DOHH2 (cell line): ENCODE measurements at regions not wholly inside any gene's neighbourhood (a gene's known extent, or its start where the extent isn't known, plus 50 kb on each side); places are given as distances from the start of the nearest gene placed in this dataset.

Source experiments
- H3F3A ChIP-seq: fragments of 200-600 bp; sonication (generic), shearing (Covaris generic); 2 replicates; pipeline ENCODE4 v1.6.0; 2016; ENCODE audit warnings: antibody characterized with exemption, mild to moderate bottlenecking; ENCODE audit not compliant: control insufficient read depth, insufficient read depth
- H3K27ac ChIP-seq: fragments of 200-600 bp; sonication (generic); 2 replicates; pipeline ENCODE4 v1.5.1; 2014; ENCODE audit warnings: low read depth, mild to moderate bottlenecking, low read length, moderate library complexity
- H3K27me3 ChIP-seq: fragments of 200-600 bp; sonication (generic); 2 replicates; pipeline ENCODE4 v1.6.1; 2014; ENCODE audit warnings: mild to moderate bottlenecking, low read length, mixed read lengths; ENCODE audit not compliant: control insufficient read depth
- H3K36me3 ChIP-seq: fragments of 200-600 bp; sonication (generic); 2 replicates; pipeline ENCODE4 v1.6.1; 2014; ENCODE audit warnings: mild to moderate bottlenecking, low read length, moderate library complexity, mixed read lengths; ENCODE audit not compliant: control insufficient read depth
- H3K4me1 ChIP-seq: fragments of 200-600 bp; sonication (generic); 2 replicates; pipeline ENCODE4 v1.6.1; 2014; ENCODE audit warnings: mild to moderate bottlenecking, low read length, mixed read lengths; ENCODE audit not compliant: control insufficient read depth
- H3K4me2 ChIP-seq: fragments of 200-600 bp; sonication (generic); 2 replicates; pipeline ENCODE4 v1.6.0; 2014; ENCODE audit warnings: mild to moderate bottlenecking, low read length, moderate library complexity
- H3K4me3 ChIP-seq: fragments of 200-600 bp; sonication (generic); 2 replicates; pipeline ENCODE4 v1.5.1; 2014; ENCODE audit warnings: mild to moderate bottlenecking, low read length, mixed read lengths
- H3K79me2 ChIP-seq: fragments of 200-600 bp; sonication (generic); 2 replicates; pipeline ENCODE4 v1.6.1; 2014; ENCODE audit warnings: mild to moderate bottlenecking, low read length, mixed read lengths; ENCODE audit not compliant: control insufficient read depth
- H3K9me2 ChIP-seq: fragments of 200-600 bp; sonication (generic); replicated peaks from 2 replicates; pipeline ENCODE4 v1.6.1; 2014; ENCODE audit warnings: mild to moderate bottlenecking, low read length, mixed read lengths; ENCODE audit not compliant: control insufficient read depth
- H3K9me3 ChIP-seq: fragments of 200-600 bp; sonication (generic); 2 replicates; pipeline ENCODE4 v1.6.1; 2014; ENCODE audit warnings: antibody characterized with exemption, low read length, mixed read lengths; ENCODE audit not compliant: control insufficient read depth, insufficient read depth
- H4K20me1 ChIP-seq: fragments of 200-600 bp; sonication (generic); 2 replicates; pipeline ENCODE4 v1.6.0; 2014; ENCODE audit warnings: low read depth, mild to moderate bottlenecking, antibody characterized with exemption, low read length, moderate library complexity; ENCODE audit not compliant: control insufficient read depth, insufficient read depth
- EZH2phosphoT487 ChIP-seq: fragments of 200-600 bp; sonication (generic); IDR thresholded peaks from 2 replicates; pipeline ENCODE4 v1.6.1; 2017; ENCODE audit warnings: borderline replicate concordance, mild to moderate bottlenecking, antibody characterized with exemption, low read length, moderate library complexity, mixed read lengths
- TF ChIP-seq, protein P1 (sequence below): fragments of 200-600 bp; sonication (generic); IDR thresholded peaks from one replicate; pipeline ENCODE4 v1.5.1; 2014; ENCODE audit warnings: antibody characterized with exemption, mild to moderate bottlenecking, low read depth, low read length; ENCODE audit not compliant: poor library complexity, severe bottlenecking

DNA sequence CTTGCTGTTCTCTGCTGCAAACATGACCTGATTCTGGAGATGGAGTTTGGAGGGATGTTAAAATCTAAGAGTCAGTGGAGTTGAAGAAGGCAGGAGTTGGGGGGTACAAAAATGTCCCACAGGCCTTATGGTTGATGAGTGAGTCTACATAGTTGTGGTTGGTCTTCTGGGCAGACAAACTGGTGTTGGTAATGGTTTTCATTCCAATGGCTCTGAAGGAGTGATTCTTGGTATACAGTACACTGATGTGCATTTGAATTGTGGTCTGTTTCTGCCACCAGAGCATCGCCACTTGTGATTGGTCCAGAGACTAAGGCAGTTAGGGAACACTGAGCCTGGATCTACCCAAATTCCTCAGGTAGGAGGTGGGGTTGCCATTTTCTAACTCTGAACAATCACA lies 514.1 kb upstream of the CFAP20DC start:
- no peak overlapping the region for H3K4me2 ChIP-seq
- H3K27me3 ChIP-seq: no peaks in the 10 kb centered on the region
- no peaks in the 10 kb centered on the region for H3F3A ChIP-seq
- TF ChIP-seq EZH2phosphoT487: no peak
- TF ChIP-seq, protein P1, sequence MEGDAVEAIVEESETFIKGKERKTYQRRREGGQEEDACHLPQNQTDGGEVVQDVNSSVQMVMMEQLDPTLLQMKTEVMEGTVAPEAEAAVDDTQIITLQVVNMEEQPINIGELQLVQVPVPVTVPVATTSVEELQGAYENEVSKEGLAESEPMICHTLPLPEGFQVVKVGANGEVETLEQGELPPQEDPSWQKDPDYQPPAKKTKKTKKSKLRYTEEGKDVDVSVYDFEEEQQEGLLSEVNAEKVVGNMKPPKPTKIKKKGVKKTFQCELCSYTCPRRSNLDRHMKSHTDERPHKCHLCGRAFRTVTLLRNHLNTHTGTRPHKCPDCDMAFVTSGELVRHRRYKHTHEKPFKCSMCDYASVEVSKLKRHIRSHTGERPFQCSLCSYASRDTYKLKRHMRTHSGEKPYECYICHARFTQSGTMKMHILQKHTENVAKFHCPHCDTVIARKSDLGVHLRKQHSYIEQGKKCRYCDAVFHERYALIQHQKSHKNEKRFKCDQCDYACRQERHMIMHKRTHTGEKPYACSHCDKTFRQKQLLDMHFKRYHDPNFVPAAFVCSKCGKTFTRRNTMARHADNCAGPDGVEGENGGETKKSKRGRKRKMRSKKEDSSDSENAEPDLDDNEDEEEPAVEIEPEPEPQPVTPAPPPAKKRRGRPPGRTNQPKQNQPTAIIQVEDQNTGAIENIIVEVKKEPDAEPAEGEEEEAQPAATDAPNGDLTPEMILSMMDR: no peak
- H4K20me1 ChIP-seq: no peaks in the 10 kb centered on the region
- H3K9me2 ChIP-seq: no peaks in the 10 kb centered on the region
- H3K27ac ChIP-seq: no peak overlapping the region
- no peaks in the 10 kb centered on the region for H3K4me1 ChIP-seq
- H3K4me3 ChIP-seq: no peak overlapping the region
- no peaks in the 10 kb centered on the region for H3K9me3 ChIP-seq
- H3K79me2 ChIP-seq: no peaks in the 10 kb centered on the region
- no peaks in the 10 kb centered on the region for H3K36me3 ChIP-seq

DNA sequence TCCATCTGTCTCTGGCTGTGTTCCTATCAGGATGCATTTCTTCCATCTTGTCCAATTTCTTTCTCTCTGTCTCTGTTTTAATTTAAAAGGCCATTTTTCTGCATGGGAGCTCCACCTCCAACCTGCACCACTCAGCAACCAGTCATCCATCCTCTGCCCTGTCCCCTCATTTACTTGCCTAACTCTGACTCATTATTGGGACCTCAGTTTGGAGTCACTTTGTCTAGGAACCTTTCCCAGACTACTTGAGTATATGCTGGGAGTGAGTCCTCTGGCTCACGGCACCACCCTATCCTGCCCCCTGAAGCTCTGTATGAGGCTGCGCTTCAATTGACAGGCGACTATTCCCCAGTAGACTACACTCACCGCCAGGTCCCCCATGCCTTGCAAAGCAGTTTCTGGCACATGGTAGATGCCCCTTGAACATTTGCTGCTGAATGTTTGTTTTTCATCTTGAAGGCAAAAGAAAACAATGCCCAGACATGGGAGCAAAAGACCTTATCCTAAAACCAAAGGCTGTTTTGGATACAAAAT lies 513.3 kb upstream of the CFAP20DC start:
- no peaks in the 10 kb centered on the region for H3K27me3 ChIP-seq
- no peaks in the 10 kb centered on the region for H4K20me1 ChIP-seq
- no peaks in the 10 kb centered on the region for H3K4me1 ChIP-seq
- no peaks in the 10 kb centered on the region for H3F3A ChIP-seq
- H3K9me2 ChIP-seq: no peaks in the 10 kb centered on the region
- H3K9me3 ChIP-seq: no peaks in the 10 kb centered on the region
- no peak overlapping the region for H3K4me2 ChIP-seq
- H3K36me3 ChIP-seq: no peaks in the 10 kb centered on the region
- no peak for TF ChIP-seq EZH2phosphoT487
- TF ChIP-seq, protein P1: no peak
- H3K4me3 ChIP-seq: no peak overlapping the region
- H3K27ac ChIP-seq: no peak overlapping the region
- H3K79me2 ChIP-seq: no peaks in the 10 kb centered on the region

DNA sequence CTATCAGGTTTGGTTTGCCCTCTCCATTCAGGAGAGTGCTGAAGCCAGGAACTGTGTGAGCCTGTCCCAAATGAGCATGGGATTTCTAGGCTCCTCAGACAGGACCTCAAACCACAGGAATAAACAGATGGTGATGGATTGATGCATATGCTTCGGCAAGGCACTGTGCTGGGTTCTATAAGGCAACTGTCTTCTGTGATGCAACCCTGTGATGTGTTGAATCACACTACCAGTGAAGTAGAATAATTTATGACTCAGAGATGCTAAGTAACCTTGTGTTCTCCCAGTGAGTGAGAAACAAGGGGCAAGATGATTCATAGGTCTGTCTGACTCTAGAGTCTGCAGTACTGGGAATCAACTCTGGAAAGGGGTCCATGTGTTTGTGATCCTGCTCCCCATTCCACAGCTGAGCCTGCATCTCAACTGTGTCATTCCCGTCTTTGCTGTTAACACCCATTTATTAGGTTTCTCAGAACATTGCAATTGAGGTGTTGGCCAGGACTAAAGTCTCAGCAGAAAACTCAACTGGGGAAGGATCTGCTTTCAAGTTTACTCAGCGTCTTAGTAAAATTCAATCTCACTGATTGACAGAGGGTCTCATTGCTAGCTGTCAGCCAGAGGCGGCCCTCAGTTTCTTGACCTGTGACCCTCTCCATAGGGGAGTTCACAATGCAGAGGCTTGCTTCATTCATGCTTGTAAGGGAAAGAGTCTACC lies 510.1 kb upstream of the CFAP20DC start:
- Histone ChIP-seq H3K79me2 (no peaks in the 10 kb centered on the region), H3K27me3 (no peaks in the 10 kb centered on the region), H3K9me2 (no peaks in the 10 kb centered on the region), H3K4me1 (no peaks in the 10 kb centered on the region), H3K36me3 (no peaks in the 10 kb centered on the region), H4K20me1 (no peaks in the 10 kb centered on the region), H3F3A (no peaks in the 10 kb centered on the region), H3K4me3 (no peak overlapping the region), H3K27ac (no peak overlapping the region), H3K4me2 (no peak overlapping the region), H3K9me3 (no peaks in the 10 kb centered on the region)
- no peak for TF ChIP-seq EZH2phosphoT487
- TF ChIP-seq, protein P1: no peak
